Cardiac fibroblast (primary cell): ENCODE measurements at regions not wholly inside any gene's neighbourhood (a gene's known extent, or its start where the extent isn't known, plus 50 kb on each side); places are given as distances from the start of the nearest gene placed in this dataset.

Experiments used
- DNase-seq, 2 donors: peaks; one replicate each; pipeline versions ENCODE4 v3.0.0 to v3.0.0-alpha.2; 2010; ENCODE audit warnings: low read depth in 2 of 2
- H3K4me3 ChIP-seq, 2 donors: replicated peaks in 1 of 2; 1 replicate in 1 of 2; 2 replicates in 1 of 2; pipeline ENCODE4 v1.5.1; 2011; ENCODE audit warnings: low read depth in 2 of 2, low read length in 2 of 2, mild to moderate bottlenecking in 2 of 2, moderate library complexity in 1 of 2
- TF ChIP-seq, protein P1 (sequence below): IDR thresholded peaks from one replicate; pipeline ENCODE4 v1.5.1; 2011; ENCODE audit warnings: low read depth, mild to moderate bottlenecking, low read length, inconsistent platforms

DNA sequence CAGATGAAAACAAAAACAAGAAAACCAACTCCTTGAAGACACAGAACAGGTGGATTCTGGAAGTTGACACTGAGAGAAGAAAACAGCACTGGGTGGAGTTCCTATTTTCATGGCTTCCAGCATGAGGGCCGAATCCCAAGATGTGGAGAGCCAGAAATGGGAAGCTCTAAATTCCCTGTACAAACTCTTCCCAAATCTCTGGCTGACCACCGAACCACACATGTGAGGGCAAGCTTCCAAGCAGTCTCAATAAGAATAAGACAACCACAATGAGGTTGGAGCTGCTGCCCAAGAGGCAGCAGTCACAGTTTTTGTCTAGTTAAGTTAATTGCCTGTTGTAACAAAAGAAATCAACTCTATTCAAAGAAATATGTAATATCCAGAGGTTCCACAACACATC lies 339.3 kb upstream of the SLC30A5 start:
- H3K4me3 ChIP-seq: no peak overlapping the region
- TF ChIP-seq, protein P1, sequence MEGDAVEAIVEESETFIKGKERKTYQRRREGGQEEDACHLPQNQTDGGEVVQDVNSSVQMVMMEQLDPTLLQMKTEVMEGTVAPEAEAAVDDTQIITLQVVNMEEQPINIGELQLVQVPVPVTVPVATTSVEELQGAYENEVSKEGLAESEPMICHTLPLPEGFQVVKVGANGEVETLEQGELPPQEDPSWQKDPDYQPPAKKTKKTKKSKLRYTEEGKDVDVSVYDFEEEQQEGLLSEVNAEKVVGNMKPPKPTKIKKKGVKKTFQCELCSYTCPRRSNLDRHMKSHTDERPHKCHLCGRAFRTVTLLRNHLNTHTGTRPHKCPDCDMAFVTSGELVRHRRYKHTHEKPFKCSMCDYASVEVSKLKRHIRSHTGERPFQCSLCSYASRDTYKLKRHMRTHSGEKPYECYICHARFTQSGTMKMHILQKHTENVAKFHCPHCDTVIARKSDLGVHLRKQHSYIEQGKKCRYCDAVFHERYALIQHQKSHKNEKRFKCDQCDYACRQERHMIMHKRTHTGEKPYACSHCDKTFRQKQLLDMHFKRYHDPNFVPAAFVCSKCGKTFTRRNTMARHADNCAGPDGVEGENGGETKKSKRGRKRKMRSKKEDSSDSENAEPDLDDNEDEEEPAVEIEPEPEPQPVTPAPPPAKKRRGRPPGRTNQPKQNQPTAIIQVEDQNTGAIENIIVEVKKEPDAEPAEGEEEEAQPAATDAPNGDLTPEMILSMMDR: no peak
- DNase-seq: no peak

DNA sequence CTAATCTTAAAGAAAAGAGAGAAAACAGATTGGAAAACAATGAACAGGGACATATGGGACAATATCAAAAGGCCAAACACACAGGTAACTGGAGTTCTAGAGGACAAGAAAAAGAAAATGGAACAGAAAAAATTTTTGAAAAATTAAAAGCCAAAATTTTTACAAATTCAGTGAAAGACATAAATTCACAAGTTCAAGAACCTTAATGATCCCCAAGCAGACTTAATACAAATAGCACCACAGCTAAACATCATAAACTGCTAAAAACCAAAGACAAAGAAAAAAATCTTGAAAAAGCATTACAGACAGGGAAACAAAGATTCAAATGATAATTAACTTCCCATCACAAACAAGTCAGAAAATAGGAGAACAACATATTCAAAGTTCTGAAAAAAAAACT lies 338.5 kb upstream of the SLC30A5 start:
- TF ChIP-seq, protein P1: no peak
- H3K4me3 ChIP-seq: no peak overlapping the region
- no peak for DNase-seq

DNA sequence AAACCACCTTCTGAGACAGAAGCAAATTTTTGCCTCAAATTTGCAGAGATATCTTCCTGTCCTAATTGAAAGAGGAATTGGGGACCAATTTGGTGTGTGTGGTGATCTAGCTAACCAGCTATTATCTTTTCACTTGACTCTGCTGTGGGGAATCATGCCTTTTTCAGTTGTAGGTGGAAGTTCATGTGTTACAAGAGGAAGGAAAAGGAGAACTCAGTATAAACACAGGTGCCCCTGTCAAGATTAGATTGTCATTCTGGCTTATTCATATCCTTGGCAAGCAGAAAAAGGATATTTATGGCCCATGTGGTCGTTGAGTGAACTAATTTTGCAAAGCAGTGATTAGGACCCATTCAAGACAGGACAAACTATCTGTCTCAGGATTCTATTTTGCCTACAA lies 336.8 kb upstream of the SLC30A5 start:
- TF ChIP-seq, protein P1: no peak
- H3K4me3 ChIP-seq: no peak overlapping the region
- DNase-seq: no peak

DNA sequence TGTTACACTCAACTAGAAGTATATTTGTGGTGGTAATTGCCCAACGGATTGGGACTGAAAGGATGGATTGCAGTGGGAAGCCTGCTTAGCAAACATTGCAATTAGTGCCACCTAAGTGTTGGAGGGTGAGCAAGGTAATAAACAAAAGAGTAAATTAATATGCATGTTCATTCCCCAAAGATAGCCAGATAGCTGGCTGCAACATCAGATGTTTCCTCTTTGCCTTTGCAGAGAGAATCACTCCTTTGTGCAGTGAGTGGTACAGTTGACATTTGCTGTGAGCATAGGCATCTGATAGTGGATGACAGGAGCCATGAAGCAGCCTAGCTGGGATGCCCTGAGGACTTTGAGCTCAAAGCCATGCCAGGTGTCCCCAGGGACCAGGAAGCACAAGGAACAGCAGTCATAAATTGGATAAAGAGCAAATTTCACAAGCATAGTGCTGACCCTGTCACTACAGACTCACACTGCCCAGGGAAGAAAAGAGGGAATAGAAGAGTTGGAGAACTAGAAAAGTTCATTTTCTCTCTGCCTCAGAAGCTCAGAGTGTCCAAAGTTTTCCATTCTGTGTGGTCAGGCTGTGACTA lies 336.1 kb upstream of the SLC30A5 start:
- TF ChIP-seq, protein P1: no peak
- no peak overlapping the region for H3K4me3 ChIP-seq
- DNase-seq: no peak

DNA sequence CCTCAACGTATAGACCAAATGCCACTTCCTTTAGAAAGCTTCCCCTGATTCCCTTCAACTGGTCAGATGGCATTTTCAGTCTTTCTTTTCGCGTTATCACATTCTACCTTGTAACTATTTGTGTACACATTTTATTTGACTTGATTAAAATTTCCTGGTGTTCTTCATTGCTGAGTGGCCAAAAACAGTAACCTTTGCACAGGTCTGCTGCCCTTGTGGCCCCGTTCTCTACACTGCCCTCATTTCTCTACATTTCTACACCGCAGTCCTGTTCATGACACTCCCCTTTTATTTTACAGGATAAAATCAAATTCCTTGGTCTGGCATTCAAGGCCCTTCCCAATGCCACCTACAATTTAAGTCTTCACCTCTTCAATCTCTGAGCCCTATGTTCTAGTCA lies 334.2 kb upstream of the SLC30A5 start:
- DNase-seq: no peak
- TF ChIP-seq, protein P1: no peak
- H3K4me3 ChIP-seq: no peak overlapping the region

DNA sequence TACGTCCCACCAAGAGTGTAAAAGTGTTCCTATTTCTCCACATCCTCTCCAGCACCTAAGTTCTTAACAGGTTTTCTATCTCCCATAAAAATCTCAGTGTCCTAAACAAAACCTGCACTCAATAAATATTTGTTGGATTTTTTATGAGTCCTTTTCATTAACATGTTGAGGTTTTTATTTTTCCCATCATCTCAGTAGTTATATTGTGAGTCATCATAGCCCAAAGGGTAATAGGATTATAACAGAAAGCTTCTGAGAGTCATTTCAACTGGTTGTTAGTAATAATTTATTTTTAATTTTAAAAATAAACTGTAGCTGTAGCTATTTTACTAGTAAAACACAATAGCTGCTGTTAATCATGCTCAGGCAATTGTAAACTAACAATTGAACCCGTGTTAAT lies 331.6 kb upstream of the SLC30A5 start:
- H3K4me3 ChIP-seq: no peak overlapping the region
- TF ChIP-seq, protein P1: no peak

DNA sequence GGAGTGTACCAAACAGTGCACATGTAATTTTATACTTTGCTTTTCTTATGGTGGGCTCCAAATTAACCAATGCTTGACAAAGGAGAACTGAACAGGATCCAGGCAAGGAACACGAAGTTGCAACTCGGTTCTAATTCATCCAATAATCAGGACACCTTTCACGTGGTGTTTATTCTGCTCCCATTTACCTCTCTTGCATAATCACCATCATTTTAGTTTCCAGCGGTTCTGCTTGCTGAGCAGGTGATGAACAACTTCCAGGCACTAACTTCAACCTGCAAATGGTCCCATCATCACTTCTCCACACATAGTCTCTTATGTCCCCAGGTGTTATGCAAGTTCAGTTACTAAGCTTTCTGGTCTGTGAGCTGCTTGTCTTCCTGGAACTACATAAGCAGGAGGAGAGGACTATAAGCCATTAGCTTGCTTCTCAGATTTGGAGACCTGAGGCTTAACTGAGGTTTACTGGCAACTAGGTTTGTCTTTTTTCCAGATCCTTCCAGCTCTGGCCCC lies 326.8 kb upstream of the SLC30A5 start:
- no peak overlapping the region for H3K4me3 ChIP-seq
- no peak for DNase-seq
- TF ChIP-seq, protein P1: no peak

More for the DNA sequence above, 331.6 kb upstream of the SLC30A5 start:
- no peak for DNase-seq
